ENCODE measurements at regions not wholly inside any gene's neighbourhood (a gene's known extent, or its start where the extent isn't known, plus 50 kb on each side); places are given as distances from the start of the nearest gene placed in this dataset.

GRCh38 chr4:159979953-159980352 lies 877.1 kb downstream of the RAPGEF2 start:
- TF ChIP-seq, protein P1, sequence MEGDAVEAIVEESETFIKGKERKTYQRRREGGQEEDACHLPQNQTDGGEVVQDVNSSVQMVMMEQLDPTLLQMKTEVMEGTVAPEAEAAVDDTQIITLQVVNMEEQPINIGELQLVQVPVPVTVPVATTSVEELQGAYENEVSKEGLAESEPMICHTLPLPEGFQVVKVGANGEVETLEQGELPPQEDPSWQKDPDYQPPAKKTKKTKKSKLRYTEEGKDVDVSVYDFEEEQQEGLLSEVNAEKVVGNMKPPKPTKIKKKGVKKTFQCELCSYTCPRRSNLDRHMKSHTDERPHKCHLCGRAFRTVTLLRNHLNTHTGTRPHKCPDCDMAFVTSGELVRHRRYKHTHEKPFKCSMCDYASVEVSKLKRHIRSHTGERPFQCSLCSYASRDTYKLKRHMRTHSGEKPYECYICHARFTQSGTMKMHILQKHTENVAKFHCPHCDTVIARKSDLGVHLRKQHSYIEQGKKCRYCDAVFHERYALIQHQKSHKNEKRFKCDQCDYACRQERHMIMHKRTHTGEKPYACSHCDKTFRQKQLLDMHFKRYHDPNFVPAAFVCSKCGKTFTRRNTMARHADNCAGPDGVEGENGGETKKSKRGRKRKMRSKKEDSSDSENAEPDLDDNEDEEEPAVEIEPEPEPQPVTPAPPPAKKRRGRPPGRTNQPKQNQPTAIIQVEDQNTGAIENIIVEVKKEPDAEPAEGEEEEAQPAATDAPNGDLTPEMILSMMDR (IDR thresholded peaks at IDR 0.05): no peak
- intact Hi-C loops (cut with DNase I): no loop called here
- DNase-seq: no peak
- Histone ChIP-seq H3K27me3 (ENCODE audit: insufficient read depth in 3 of 3, low read length in 2 of 3) (no peaks in the 10 kb centered on the region), H3K4me3 (no peak overlapping the region), H3K27ac (no peak overlapping the region), H3K9me3 (no peaks in the 10 kb centered on the region), H3K4me1 (no peaks in the 10 kb centered on the region), H3K36me3 (ENCODE audit: insufficient read depth in 1 of 2, low read depth in 1 of 2) (no peaks in the 10 kb centered on the region)
- 61 to 86% (median 76%) methylated on average over 1 of the region's 1 CpG for WGBS, 3 donors
- ATAC-seq: no peak

DNA sequence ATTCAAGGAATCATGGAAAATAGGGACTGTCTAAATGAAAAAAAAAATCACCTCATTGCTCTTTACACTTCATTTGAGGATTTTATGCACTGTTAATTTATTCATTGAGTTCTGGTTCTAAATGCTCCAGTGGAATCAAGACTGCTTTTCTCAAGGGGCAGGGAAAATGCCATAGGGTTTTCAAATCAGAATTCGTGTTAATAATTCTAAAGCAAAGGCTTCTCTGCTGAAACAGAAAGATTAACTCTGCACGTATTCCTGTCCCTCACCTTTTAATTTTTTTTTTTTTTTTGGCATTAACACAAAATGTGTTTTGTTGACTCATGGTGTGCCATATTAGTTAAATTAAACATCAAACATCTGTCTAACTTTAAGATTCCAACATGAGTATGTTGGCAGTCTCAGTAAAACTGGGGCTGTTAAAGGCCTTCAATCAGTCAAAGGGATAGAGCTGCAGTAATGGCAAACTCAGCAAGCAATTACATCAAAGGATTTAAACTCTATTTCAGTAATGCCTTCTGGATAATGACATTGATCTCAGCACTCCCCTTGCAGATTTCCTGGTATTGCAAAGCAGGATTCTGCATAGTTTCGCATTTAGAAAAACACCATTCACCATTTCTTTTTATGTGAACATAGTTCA lies 878.1 kb downstream of the RAPGEF2 start:
- ATAC-seq (no peak), DNase-seq (no peak)
- Histone ChIP-seq H3K9me3 (no peaks in the 10 kb centered on the region), H3K36me3 (ENCODE audit: insufficient read depth in 1 of 2, low read depth in 1 of 2) (no peaks in the 10 kb centered on the region), H3K27me3 (ENCODE audit: insufficient read depth in 3 of 3, low read length in 2 of 3) (no peaks in the 10 kb centered on the region), H3K4me3 (no peak overlapping the region), H3K4me1 (no peaks in the 10 kb centered on the region), H3K27ac (no peak overlapping the region)
- TF ChIP-seq, protein P1 (IDR thresholded peaks at IDR 0.05): no peak
- intact Hi-C loops (cut with DNase I): no loop called here
- WGBS, 3 donors: 66 to 71% (median 70%) methylated on average over 3 of the region's 3 CpGs

DNA sequence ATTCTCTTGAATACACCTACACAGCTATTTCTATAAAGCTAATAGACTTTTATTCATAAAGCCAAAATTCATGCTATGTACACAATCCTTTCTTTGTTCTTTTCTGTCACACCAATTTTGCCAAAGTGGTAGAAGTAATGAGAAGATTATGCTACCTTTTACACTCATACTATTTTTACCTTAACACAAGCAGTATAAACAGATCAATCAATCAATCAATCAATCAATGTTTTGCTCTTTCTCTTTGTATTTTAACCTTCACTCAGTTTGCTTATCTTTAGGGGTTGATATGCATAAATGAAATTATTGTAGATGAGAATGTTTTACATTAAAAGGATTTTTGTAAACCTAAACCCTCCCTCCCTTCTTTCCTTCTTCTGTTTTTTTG lies 878.6 kb downstream of the RAPGEF2 start:
- intact Hi-C loops (cut with DNase I): no loop called here
- Histone ChIP-seq H3K9me3 (no peaks in the 10 kb centered on the region), H3K4me1 (no peaks in the 10 kb centered on the region), H3K36me3 (ENCODE audit: insufficient read depth in 1 of 2, low read depth in 1 of 2) (no peaks in the 10 kb centered on the region), H3K4me3 (no peak overlapping the region), H3K27ac (no peak overlapping the region), H3K27me3 (ENCODE audit: insufficient read depth in 3 of 3, low read length in 2 of 3) (no peaks in the 10 kb centered on the region)
- TF ChIP-seq, protein P1 (IDR thresholded peaks at IDR 0.05): no peak
- DNase-seq (no peak), ATAC-seq (no peak)

DNA sequence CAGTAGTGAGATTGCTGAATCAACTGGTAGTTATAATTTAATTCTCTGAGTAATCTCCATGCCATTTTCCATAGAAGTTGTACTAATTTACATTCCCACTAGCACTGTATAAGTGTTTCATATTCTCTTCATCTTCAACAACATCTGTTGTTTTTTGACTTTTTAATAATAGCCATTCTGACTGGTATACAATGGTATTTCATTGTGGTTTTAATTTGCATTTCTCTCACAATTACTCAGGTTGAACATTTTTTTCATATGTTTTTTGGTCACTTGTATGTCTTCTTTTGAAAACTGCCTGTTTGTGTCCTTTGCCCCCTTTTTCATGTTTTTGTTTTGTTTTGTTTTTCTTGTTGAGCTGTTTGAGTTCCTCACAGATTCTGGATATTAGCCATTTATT lies 880.2 kb downstream of the RAPGEF2 start:
- Histone ChIP-seq H3K36me3 (ENCODE audit: insufficient read depth in 1 of 2, low read depth in 1 of 2) (no peaks in the 10 kb centered on the region), H3K9me3 (no peaks in the 10 kb centered on the region), H3K4me3 (no peak overlapping the region), H3K4me1 (no peaks in the 10 kb centered on the region), H3K27me3 (ENCODE audit: insufficient read depth in 3 of 3, low read length in 2 of 3) (no peaks in the 10 kb centered on the region), H3K27ac (no peak overlapping the region)
- DNase-seq (no peak), ATAC-seq (no peak)
- intact Hi-C loops (cut with DNase I): no loop called here
- TF ChIP-seq, protein P1 (IDR thresholded peaks at IDR 0.05): no peak
